ENCODE measurements at regions not wholly inside any gene's neighbourhood (a gene's known extent, or its start where the extent isn't known, plus 50 kb on each side); places are given as distances from the start of the nearest gene placed in this dataset.
"Not testable (repeated sequence)": the region's sequence is repeated elsewhere in the genome, so short reads cannot be mapped to it uniquely, and the experiment has no call there.

DNA sequence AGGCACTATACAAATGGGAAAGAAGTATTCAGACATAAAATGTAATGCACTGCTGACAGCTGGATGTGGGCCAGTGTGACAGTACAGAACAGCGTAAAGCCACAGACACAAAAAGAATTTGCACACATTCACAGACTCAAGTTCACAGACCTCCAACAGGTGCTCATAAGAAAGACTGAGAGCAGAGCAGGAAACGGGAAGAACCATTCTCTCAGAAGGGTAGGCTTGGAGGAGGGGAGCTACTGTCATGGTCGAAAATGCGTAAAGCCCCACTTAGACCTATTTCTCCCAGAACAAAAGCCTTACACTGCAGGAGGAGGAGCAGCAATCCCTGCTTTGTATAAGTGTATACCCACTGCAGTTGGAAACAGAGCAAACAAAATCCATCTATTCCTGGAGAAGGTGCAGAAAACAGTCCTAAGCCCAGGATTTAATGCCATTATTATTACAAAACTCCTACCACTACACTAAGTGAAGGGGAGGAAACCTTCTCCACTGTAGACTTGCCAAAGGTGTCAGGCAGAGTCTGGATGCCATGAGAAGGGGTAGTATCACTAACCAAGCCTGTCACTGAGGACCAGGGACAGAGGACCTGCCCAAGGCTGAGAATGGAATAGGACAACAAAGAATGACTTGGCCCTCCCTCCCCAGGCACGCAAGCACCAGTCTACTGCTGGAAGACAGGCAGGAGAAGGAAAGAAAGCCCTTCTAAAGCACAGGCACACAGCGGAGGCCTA is 103.0 kb upstream of the FAM25C start:
- DNase-seq, result peak; percentile 1

DNA sequence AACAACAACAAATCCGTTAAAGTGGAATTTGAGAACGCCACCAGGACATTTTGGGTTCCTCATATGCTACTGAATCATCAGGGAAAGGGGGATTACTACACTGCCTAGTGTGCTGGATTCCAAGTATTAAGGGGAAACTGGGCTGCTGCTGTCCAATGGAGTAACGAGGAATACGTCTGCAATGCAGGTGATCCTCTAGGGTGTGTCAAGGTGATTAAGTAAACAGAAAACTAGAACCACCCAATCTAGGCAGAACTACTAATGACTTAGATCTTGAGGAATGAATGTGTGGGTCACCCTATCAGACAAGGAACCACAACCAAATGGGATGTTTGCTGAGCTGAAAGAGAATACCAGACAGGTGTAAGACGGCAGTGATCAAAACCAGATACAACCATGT is 99.3 kb upstream of the FAM25C start:
- DNase-seq, result not testable (repeated sequence)

DNA sequence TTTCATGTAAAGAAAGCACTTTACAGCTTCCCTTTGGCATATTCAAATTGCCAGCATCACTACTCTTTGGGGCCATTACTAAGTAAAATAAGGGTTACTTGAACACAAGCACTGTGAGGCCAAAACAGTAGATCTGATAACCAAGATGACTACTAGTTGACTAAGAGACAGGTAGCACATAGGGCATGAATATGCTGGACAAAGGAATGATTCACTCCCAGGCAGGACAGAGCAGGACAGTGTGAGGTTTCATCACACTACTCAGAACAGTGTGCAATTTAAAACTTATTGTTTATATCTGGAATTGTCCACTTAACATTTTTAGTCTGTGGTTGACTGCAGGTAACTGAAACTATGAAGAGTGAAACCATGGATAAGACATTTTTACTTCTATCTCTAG is 91.1 kb upstream of the FAM25C start:
- not testable (repeated sequence) for DNase-seq

DNA sequence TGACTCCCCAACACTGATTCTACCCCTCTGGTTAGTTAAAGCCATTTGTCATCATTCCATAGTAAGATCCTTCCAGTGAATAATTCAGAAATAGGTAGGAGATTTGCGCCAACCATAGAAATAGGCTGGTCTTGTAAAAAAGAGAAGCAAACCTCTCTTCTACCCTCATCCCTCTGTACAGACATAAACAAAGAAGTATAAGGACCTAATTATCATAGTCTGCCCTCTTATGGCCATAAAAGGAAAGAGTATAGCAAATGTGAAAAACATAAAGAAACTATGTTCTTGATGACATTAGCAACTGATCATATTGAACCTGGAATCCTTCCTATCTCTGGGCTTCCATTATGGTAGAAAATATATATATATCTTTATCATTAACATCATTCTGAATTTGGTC is 88.5 kb upstream of the FAM25C start:
- not testable (repeated sequence) for DNase-seq

DNA sequence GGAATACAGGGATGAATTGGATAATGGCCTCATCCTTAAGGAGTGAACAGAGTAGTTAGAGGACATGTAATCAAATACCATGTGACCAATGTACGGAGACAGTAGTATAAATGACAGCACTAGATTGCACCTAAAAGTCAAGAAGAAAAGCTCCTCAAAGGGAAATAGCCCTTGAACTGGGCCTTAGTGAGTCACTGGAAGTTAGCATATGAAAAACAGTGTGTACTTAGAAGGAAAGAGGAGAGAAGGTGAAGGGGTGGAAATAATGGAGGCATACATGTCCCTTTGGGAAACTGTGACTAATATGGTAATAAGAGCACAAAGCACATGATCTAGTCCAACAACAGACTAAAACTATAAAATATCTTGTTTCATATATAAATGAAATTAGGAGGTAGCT is 84.9 kb upstream of the FAM25C start:
- DNase-seq, result not testable (repeated sequence)

DNA sequence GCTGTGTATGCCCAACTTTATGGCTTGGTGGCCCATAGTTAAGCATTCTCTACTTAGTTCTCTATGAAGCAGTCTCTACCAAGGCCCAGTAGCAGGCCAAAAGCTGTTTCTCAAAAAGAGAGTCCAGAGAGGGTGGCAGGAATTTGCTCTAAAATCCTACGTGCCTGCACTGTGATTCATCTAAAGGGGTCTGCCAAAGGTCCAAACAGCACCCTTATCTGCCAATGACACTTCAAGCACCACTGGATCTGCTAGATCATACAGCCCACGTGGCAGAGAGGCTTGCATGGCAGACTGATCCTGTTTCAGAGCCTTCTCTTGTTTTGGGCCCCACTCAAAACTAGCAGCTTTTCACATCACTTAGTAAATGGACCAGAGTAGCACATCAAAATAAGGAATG is 71.6 kb upstream of the FAM25C start:
- not testable (repeated sequence) for DNase-seq

DNA sequence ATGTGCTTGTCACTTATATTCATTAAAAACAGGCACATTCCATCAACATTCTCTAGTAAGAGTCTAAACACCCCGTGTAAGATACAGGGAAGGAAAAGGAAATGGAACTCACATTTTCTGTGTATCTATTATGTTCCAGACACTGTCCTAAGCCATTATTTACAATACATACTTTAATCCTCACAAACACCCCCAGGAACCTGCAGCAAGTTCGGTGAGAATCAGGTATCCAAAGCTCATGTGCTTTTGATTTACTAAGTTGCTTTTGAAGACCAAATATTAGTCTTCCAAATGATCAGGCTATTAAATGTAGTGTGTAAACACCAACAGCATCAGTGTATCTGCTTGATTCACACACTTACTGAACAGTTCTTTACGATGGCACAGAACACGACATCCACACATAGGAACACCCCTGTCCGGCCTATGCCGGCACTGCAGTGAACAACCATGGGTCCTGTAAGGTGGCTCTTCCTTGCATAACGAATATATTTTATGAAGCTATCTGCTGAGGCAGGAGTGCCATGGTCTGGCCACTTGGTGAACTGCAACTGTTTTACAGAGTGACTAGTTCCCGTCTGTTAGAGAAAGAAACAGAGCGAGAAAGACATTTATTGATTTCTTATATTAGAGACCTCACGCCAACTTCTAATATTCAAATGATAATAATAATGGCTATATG is 64.5 kb upstream of the FAM25C start:
- DNase-seq, result not testable (repeated sequence)

DNA sequence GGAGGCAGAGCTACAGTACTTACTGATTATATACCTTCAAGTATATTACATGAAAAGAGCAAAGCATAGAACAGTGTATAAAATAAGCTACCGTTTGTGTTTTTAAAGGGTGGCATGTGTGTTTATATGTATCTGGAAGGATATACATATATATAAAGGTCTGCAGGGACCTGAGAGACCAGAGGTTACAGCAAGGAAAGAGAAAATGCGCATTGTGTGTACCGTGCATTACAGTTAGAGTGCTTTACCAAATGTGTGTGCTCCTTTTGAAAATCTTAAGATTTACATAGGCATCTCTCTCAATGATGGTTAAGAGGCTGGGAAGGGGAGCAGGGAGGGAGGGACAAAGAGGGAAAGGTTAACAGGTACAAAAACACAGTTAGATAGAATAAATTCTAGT is 55.8 kb upstream of the FAM25C start:
- DNase-seq, result not testable (repeated sequence)

Measured in RPMI8226 (cell line).